ENCODE measurements at regions not wholly inside any gene's neighbourhood (a gene's known extent, or its start where the extent isn't known, plus 50 kb on each side); places are given as distances from the start of the nearest gene placed in this dataset.

GRCh38 chr1:170239445-170239844 lies 93.7 kb downstream of the NTMT2 start (continued):
- TF ChIP-seq POLR2AphosphoS5 (IDR thresholded peaks at IDR 0.05; ENCODE audit: low read depth) (no peak), EZH2phosphoT487 (IDR thresholded peaks at IDR 0.05; ENCODE audit: unreplicated experiment) (no peak), NANOG (IDR thresholded peaks at IDR 0.05; ENCODE audit: borderline replicate concordance) (no peak), STAT1 (IDR thresholded peaks at IDR 0.05; ENCODE audit: unreplicated experiment) (no peak)

GRCh38 chr1:170240409-170240808 lies 94.7 kb downstream of the NTMT2 start:
- Histone ChIP-seq H3K9me2 (ENCODE audit: insufficient read depth) (no peaks in the 10 kb centered on the region), H3K4me2 (no peak overlapping the region), H3K79me2 (replicated peaks; ENCODE audit: insufficient read depth) (no peaks in the 10 kb centered on the region), H3K4me3 (no peak overlapping the region), H3K36me3 (ENCODE audit: insufficient read depth) (no peaks in the 10 kb centered on the region), H3K27ac (ENCODE audit: low read depth) (no peak overlapping the region), H2AFZ (no peak overlapping the region), H3K4me1 (ENCODE audit: insufficient read depth) (no peaks in the 10 kb centered on the region), H3K27me3 (ENCODE audit: insufficient read depth) (no peaks in the 10 kb centered on the region), H3F3A (replicated peaks; ENCODE audit: low read depth) (no peaks in the 10 kb centered on the region), H4K20me1 (replicated peaks; ENCODE audit: insufficient read depth) (no peaks in the 10 kb centered on the region)
- Mint-ChIP-seq H3K36me3 (ENCODE audit: low read depth) (no peaks in the 10 kb centered on the region), H3K4me1 (peaks cover 2% of the 10 kb centered on the region; the same call in 1 of the 3 replicates), H3K27ac (no peak overlapping the region), H3K27me3 (ENCODE audit: insufficient read depth, low read depth, poor library complexity) (no peaks in the 10 kb centered on the region), H3K9me3 (no peaks in the 10 kb centered on the region), H3K4me3 (no peak overlapping the region)
- TF ChIP-seq JUNB (IDR thresholded peaks at IDR 0.05; ENCODE audit: unreplicated experiment) (no peak), REST (IDR thresholded peaks at IDR 0.05; ENCODE audit: unreplicated experiment) (no peak), POLR2AphosphoS5 (IDR thresholded peaks at IDR 0.05; ENCODE audit: low read depth) (no peak), ZNF331 (CRISPR knock-in tag; IDR thresholded peaks at IDR 0.05; ENCODE audit: low read depth) (no peak), EZH2 (IDR thresholded peaks at IDR 0.05; ENCODE audit: low read depth, unreplicated experiment) (no peak)
- TF ChIP-seq, protein P1, sequence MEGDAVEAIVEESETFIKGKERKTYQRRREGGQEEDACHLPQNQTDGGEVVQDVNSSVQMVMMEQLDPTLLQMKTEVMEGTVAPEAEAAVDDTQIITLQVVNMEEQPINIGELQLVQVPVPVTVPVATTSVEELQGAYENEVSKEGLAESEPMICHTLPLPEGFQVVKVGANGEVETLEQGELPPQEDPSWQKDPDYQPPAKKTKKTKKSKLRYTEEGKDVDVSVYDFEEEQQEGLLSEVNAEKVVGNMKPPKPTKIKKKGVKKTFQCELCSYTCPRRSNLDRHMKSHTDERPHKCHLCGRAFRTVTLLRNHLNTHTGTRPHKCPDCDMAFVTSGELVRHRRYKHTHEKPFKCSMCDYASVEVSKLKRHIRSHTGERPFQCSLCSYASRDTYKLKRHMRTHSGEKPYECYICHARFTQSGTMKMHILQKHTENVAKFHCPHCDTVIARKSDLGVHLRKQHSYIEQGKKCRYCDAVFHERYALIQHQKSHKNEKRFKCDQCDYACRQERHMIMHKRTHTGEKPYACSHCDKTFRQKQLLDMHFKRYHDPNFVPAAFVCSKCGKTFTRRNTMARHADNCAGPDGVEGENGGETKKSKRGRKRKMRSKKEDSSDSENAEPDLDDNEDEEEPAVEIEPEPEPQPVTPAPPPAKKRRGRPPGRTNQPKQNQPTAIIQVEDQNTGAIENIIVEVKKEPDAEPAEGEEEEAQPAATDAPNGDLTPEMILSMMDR (conservative IDR thresholded peaks at IDR 0.05; ENCODE audit: low read depth in 2 of 2) = no peak
- ATAC-seq (no peak), DNase-seq (ENCODE audit: low spot score) (no peak)
